NCI-H748 (cell line): ENCODE measurements at regions not wholly inside any gene's neighbourhood (a gene's known extent, or its start where the extent isn't known, plus 50 kb on each side); places are given as distances from the start of the nearest gene placed in this dataset.

Experiments
- DNase-seq: peaks from one replicate; lab custom pipeline; 2025; ENCODE audit not compliant: unreplicated experiment; lab: John Stamatoyannopoulos, UW

DNA sequence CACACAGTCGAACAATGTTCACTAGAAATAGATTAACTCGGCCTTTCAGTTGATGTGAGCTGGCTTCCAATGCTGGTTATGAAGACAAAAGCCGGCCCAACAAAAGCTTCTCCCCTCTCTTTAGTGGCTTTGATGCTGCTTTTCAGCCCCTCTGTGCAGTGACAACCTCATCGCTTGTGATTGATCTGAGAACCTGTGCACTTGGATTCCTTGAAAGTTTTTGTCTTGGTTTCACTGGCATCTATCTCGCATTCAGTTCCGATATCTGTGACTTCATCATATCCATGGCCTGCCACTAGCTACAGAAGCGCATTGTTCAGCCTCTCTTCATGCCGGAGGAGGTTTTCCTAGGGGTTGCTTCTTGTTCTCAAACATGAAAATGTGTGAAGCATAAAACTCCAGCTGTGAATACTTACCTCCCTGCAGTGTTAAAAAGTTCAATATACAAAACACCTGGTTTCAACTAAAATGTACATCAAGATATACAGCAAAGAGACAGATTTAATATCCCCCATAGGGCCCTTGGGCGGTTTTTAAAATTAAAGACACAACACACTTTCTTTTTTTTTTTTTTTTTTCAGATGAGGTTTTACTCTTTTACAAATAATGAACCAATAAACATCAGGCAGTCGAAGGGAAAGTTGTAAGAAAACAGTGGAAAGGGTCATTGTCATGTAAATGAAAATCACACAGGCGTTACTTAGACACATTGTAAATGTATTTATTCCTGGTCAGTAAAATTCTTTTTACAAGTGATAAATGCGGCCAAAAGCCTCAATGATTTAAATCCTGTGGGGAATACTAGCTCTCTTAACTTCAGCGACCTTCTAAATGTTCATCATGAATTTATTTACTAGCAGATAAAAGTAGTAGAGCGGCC is 1252.8 kb downstream of the EFNB2 start:
- no peak for DNase-seq

DNA sequence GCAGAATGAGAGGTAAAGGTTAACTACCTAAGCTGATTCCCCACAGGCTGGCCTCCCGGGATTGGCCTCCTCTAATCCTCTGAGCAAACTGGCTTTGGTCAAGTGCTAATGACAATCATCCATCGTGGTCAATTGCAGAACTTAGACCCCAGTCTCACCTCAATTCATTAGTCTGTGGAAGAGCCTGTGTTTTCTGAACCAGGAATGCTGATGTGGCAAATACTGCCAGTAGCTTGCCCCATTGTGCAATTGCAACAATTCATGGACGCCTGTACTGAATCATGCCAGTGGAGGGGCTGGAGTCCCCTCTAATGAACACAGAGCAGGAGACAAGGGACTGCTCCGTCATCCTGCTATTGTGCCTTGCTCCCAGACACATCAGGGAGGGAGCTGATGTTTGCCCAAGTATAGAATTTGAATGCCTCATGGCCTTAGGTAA is 1256.5 kb downstream of the EFNB2 start:
- no peak for DNase-seq

DNA sequence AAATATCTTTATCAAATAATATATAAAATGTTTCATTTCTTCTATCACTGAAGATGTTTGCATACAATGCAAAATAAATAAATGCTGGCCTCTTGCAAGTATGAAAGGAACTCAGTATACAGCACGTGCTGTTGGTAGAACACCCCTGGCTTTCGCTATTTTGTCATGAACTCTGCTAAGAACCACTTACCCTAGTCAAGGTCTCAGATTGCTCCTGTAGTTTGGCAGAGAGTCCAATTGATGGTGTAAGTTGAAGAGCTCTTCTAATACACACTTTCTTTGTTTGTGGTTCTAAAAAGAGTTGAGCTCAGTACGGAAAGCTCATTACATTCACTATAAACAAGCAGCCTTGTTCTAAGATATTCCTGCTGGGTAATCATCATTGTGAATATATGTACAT is 1258.9 kb downstream of the EFNB2 start:
- no peak for DNase-seq

DNA sequence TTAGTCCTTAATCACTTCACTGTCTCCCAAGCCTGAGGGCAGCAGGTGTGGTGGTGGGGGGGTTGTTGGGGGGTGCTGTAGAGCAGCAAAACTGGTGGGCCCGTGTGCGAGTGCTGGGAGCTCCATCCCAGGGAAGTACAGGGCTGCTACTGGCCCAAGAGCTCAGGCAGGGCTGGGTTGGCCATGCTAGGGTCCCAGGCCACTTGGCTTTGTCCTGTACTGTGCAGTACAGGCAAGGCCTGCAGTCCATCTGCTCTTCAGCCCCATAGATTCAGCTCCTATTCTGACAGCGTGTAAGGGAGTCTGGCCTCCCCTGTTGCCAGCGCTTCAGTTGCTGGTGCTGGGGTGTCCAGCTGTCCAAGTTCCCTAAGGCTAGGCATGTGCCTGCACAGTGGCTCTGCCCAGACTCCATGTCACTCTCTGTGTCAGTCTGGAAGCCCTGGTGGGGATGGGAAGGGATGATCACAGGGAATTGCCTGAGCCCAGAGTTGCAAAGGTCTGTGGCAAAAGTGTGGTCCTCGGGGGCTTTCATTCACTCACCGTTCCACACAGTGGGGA is 1261.7 kb downstream of the EFNB2 start:
- DNase-seq = no peak

DNA sequence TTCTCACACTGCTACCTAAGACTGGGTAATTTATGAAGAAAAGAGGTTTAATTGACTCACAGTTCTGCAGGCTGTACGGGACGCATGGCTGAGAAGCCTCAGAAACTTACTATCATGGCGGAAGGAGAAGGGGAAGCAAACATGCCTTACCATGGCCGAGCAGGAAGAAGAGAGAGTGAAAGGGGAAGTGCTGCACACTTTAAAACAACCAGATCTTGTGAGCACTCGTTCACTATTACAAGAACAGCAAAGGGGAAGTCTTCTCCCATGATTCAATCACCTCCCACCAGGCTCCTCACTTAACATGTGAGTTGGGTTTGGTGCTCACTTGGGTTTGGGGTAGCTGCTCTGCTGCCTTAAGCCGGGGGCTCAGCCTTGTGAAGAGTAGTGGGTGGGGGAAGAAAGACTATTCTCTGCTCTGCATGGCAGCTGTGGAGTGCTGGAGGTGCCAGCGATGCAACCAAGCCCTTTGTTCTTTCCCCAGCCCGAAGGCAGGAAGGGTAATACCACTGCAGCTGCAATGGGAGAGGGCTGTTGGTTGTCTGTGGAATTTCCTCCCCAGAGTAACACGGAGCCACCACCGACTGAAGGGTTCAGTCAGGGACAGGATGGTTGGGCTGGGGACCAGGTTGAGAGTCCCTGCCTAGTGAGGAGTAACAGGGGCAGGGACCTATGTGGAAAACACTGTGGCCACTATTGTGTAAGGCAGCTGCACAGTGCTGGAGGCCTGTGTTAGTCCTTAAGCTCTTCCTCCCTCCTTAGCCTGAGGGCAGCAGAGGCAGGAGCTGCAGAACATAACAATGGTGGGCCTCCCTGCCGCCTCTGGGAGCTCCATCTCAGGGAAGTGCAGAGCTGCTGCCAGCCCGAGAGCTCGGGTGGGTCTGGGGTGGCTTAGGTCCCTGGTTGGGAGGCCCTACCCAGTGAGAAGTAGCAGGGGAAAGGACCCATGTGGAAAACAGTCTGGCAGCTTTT is 1262.5 kb downstream of the EFNB2 start:
- DNase-seq = no peak

DNA sequence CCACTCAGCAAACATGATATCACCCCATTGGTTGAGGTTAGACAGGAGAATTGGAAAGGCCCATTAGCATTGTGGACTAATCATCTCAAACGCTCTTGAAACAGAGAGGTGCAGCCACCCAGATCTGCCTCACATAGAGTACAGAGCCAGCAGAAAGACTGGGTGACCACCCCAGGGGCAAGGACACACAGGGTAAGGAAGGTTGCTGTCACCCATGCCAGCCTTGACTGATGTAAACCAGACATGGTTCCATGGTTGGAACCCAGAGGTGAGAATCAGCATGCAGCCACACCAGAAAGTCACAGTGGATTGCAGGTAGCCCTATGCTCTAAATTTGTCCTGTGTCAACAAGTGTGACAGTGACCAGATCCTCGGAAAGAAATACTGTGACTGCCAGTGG is 1268.8 kb downstream of the EFNB2 start:
- no peak for DNase-seq

DNA sequence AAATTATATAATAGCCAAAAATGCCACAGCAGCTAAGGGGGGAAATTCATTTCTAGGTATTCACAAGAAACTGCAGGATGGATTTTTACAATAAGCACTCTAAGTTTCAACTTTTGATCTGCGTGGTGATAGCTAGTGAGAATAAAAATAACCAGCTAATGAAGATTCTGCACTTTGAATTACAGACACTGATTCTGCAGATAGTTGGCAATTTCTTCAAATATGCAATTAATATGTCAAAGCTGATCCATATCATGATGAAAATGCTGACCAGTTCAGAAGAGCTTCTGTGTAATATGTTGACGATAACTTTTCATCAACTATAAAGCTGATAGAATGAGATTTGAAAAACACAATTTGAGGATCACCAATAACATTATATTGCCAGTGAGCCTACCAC is 1272.9 kb downstream of the EFNB2 start:
- DNase-seq = no peak

DNA sequence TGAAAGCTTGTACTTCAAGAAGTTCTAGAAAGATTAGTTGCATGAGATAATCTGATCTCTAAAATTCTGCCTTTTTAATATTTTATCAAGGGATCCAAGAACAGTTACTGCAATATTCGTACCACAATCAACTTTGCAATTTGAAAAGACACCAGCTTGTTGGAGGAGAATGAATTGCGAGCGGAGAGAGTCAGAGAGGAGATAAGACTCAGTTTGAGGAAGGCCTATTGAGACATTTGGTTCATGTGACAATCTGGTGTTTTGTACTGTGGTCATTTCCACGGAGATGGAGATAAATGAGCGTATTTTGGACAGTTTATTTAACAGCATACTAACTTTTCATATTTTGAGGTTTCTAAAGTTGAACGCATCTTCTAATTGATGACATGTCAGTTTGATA is 1276.0 kb downstream of the EFNB2 start:
- no peak for DNase-seq

DNA sequence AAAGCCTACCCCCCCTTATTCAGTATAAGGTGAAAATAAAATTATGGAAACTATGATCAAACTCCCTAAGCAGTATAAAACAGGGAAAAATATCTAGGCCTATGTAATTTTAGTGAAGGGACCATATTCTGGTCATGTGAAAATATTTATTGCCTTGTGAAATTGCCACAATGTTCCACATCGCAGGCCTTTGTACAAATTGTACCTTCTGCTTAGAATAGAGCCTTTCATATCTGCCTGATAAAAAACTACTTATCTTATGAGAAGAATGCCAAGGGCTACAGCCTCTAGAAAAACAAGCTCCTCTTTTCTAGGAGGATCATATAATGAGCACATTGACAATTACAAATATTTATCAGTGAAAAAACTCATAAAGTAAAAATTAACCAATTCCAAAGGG is 1280.0 kb downstream of the EFNB2 start:
- DNase-seq = no peak

DNA sequence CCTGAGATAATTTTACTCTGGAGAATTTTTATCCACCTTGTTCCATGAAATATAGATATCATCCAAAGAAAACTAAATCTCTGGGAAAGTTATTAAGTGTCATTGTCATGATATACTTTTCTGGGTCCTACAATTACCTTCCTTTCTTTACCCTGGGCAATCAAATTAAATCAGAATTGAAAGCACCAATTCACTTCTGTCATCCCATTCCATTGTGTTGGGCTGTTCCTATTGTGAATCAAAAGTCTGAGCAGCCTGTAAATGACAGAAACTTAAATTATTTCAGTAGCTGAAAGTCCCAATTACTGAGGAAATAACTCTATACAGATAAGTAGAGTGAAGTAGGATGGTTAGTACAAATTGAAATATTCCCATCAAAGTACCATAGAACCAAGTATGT is 1284.2 kb downstream of the EFNB2 start:
- DNase-seq = no peak

DNA sequence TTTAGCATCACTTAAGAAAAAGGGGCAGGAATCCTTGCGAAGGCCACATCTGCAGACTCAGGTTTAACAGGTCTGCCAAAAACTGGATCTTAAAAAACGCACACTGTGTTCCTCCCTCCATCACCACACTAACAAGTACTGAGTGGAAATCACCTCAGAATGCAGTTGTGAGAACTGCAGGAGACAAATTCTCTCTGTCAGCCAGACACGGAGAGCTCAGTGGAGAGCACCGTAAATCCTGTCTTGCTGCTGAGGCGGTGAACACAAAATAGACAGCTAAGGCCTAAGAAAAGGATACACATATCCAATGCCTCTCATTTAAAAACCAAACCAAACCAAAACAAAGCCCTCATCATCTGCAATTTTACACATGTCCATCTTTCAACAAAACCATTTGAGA is 1287.6 kb downstream of the EFNB2 start:
- no peak for DNase-seq

DNA sequence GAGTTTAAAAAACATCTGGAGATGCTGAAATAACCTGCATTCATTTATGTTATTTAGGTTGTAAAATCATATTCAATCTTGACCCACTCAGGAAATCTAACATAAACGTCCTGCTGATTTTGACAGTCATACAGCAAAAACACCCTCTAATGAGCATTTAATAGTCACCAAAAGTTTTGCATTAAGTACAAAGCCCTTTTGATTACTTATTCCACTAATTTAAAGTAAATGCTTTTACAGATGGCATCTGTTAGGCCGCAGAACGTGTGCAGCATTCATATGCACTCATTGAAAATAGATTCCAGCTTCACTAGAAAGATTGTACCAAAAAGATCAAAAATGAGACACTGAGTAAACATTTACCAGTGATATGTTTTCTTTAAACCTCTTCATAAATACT is 1295.1 kb downstream of the EFNB2 start:
- DNase-seq = no peak

DNA sequence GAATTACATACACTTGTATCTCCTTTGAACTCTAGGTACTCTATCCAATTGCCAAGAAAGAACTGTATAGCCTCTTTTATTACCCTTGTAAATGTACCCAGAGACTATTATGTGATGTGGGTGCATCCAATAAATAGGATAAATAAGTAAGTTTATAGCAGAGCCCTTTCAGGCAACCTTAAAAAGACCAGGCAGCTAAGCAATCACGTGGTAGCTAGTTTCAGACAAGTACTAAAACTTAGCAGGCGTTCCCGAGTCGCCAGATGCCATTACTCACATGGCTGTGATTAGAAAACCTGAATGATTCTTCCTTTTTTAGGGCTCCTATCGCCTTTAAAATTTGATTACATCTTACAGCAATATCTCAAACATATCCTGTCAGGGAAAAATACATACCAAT is 1303.0 kb downstream of the EFNB2 start:
- no peak for DNase-seq

DNA sequence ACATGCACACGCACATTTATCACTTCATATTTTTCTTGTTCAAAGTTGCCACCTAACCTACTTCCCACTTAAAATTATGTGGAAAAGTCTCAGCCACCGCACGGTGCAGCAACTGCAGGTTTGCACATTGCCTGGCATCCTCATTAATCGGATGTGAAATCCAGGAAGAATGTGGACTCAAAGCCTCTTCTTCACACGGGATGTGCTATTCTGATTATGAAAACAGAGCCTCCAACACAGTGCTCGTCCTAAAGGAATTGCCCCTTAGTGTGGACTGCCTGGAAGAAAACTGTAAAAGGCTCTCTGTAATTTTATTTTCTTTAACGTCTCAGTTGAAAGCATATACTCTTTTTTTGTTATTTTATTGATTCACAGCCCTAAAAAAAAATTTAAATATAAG is 1303.5 kb downstream of the EFNB2 start:
- no peak for DNase-seq

DNA sequence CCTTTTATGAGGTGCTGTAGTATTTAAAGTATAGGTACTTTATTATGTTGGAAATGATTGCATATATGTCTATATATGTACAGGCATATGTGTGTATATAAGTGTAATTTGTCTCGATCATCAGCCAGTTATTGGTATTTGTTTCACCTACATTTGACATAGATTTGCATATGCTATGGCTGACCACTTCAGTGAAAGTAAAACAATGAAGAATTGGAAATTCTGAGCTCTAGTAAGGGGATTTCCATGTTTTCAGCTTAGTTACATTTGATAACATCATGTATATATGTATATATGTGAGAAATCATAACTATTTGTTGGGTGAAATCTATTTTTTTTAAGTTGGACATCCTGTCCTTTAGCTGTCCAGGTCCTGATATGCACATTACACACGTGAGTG is 1303.9 kb downstream of the EFNB2 start:
- DNase-seq = no peak

DNA sequence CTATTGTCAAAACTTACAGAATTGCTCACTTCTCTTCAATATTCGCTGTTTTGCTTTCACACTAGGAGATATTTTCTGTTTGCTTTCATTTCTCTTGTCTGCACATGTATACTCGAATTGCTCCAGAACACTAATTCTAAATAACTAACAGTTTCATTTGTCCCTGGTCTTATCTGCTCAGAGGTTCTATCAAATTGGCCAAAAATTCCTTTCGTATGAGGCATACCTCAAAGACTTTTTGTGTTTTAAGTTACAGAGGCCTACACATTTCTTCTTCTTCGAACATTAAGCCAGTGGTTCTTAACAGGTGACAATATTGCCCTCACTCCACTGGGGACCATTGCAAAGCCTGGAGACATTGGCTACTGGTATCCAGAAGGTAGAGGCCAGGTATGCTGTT is 1314.6 kb downstream of the EFNB2 start:
- no peak for DNase-seq

DNA sequence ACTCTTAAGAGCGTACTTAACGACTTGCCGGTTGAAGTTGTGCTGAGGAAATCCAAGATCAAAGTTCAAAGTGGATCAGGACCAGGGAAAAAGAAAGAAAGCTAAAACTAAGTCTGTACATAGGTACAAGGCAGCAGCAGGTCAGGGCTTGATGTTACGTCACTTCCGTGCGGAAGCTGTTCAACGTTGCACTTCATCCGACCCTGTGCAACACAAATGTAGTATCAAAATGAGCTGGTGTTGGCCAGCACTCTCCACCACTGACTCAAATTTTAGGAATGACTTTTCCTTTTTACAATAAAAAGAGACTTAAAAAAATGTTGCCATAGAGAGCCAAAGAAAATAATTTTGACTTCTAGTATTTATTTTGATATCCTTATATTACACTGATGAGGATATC is 1315.4 kb downstream of the EFNB2 start:
- no peak for DNase-seq

DNA sequence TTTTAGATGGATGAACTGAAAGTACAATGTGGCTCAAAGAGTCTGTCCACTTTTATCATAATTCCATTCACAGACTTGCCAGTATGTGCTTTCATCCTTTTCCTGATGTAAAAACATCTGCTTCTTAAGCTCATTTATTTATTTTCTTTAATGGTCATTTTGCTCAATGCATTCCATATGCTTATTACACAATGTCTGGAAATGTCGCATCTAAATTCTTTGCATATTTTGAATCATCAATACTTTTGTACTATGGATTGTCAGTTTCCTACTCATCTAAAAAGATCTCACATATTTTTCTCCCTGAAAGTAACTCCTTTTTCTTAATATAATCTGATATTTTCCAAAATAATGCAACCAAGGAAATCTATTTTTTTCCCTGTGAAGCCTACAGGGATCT is 1315.8 kb downstream of the EFNB2 start:
- DNase-seq = no peak

DNA sequence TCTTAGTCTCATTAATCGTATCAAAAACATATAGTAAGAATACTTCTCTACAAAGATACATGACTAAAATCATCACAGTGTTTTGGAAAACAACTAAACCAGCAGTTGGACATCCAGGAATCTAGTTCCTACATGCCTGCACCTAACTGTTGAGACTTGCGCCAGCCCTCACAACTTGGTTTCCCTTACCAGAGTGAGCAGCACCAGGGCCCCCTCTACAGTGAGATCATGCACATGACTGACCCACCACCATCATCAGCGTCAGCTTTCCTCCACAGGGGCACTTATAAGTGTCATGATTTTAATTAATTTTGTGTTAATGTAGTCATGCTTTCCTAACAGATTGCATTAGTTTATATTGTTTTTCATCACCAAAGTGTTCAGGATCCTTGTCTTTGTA is 1322.0 kb downstream of the EFNB2 start:
- no peak for DNase-seq

DNA sequence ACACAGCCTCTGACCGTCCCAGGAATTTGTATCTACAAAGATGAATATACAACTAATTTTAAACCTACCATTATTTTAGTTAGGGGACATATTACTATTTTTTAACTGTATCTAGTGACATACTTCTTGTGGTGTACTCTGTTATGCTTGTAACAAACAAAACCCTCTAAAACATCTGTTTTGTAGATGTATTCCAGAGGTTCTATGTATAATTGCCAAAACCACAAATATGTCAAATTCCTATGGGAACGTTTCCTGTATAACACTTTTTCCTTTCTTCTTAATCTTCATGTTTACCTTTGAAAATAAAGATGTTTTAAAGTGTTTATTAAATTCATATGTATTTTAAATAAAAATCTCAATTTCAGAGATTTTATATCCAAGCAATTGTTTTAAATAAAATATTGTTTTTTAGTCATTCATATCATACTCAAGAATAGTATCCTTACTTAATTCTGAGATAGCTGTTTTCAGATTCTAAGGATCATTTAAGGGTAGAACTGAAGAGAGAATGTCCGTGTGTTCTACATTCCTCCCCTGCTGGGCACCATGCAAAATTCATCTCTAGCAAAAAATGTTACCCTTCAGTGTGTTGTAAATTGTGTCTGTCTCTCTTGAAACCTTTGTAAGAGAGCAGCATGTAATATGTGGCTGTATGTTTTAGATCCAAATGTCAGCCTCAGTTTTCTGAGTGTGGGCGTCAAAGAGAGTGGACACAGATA is 1327.7 kb downstream of the EFNB2 start:
- no peak for DNase-seq

DNA sequence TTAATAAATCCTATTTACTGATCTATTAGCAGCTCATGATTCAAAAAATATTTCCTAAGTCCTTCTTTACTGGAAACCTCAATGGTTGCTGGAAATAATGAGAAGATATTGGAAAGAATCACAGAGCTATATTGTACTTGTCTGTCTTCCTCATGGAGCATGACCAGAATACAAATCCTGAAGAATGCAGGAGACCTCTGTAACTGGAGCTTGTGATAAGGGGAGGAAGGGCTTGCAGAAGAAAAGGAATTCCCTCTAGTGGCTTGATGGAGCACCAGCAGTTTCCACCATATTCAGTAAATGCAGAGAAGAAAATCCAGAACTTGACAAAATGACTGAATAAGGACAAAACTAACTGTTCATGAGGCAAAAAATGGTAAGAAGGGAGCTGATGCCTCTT is 1333.1 kb downstream of the EFNB2 start:
- no peak for DNase-seq
